ENCODE measurements at regions not wholly inside any gene's neighbourhood (a gene's known extent, or its start where the extent isn't known, plus 50 kb on each side); places are given as distances from the start of the nearest gene placed in this dataset.

DNA sequence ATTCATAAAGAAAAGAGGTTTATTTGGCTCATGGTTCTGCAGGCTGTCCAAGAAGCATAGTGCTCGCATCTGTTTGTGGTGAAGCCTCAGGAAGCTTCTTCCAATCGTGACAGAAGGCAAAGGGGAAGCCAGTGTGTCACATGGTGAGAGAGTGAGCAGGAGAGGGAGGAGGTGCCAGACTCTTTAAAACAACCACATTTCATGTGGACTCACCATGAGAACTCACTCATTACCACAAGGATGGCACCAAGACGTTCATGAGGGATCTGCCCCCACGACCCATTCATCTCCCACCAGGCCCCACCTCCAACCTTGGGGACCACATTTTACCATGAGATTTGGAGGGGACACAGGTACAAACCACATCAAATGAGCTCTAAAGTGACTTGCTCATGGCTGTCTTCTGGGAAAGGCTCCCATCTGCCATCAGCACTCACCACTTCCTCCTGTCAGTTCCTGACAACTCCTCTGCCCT lies 327.3 kb upstream of the TLE3 start:
- no peak overlapping the region for H3K4me2 ChIP-seq (ENCODE audit: insufficient read depth, insufficient read length, low read length)
- Mint-ChIP-seq H3K27me3 (ENCODE audit: low read depth) (peaks cover 3% of the 10 kb centered on the region), H3K4me1 (peaks cover 13% of the 10 kb centered on the region in 2 experiments), H3K4me3 (no peak overlapping the region), H3K27ac (no peak overlapping the region), H3K9me3 (peaks cover 0 to 7% of the 10 kb centered on the region in 2 experiments; a peak in 3 of 5 replicates), H3K36me3 (ENCODE audit: insufficient read depth in 1 of 3, low read depth in 3 of 3) (peaks cover 0 to 15% (median 0%) of the 10 kb centered on the region in 3 experiments; a peak in 2 of 7 replicates)
- peaks cover 4% of the 10 kb centered on the region; the same call in 1 of the 2 replicates for H3K4me1 ChIP-seq (ENCODE audit: insufficient read depth, low read length)
- no peak for TF ChIP-seq CTCF (conservative IDR thresholded peaks at IDR 0.05)
- no peak overlapping the region for H3K18ac ChIP-seq (ENCODE audit: insufficient read length, low read depth, low read length)
- H4K91ac ChIP-seq (ENCODE audit: insufficient read length, low read depth, low read length): no peak overlapping the region
- no peak overlapping the region for H3K14ac ChIP-seq (ENCODE audit: insufficient read depth, low read length)
- H3T11ph ChIP-seq (ENCODE audit: low read length): no peak overlapping the region
- H4K20me1 ChIP-seq (ENCODE audit: control insufficient read depth, insufficient read depth, insufficient read length): no peaks in the 10 kb centered on the region
- DNase-seq: no peak
- no peak overlapping the region for H2BK5ac ChIP-seq (ENCODE audit: insufficient read length, low read length)
- no peak overlapping the region for H3K23ac ChIP-seq (ENCODE audit: insufficient read length, low read depth, low read length)
- H4K8ac ChIP-seq (replicated peaks; ENCODE audit: insufficient read length, low read depth, low read length): no peak overlapping the region
- H3K79me1 ChIP-seq (ENCODE audit: insufficient read depth, low read depth, low read length, poor library complexity, severe bottlenecking): no peaks in the 10 kb centered on the region
- no peaks in the 10 kb centered on the region for H3K9me3 ChIP-seq (ENCODE audit: control insufficient read depth, low read depth, low read length)
- no peak overlapping the region for H4K5ac ChIP-seq (ENCODE audit: insufficient read length, low read depth, low read length)
- H3K56ac ChIP-seq (ENCODE audit: insufficient read length, low read depth, low read length): no peak overlapping the region
- H2BK12ac ChIP-seq (ENCODE audit: insufficient read length, low read depth, low read length): no peak overlapping the region
- no peak overlapping the region for H3K4ac ChIP-seq (ENCODE audit: low read depth, low read length)
- no peaks in the 10 kb centered on the region for H3K79me2 ChIP-seq (ENCODE audit: insufficient read depth, low read length)
- no CpG with 5 or more reads among the region's 4 CpGs for WGBS (ENCODE audit: extremely low coverage, insufficient read length, low lambda C conversion rate)
- H3K27me3 ChIP-seq (ENCODE audit: insufficient read depth, low read length): no peaks in the 10 kb centered on the region
- no peak overlapping the region for H3K9ac ChIP-seq (ENCODE audit: extremely low read depth, insufficient read length, low read length)
- no peak overlapping the region for H2BK20ac ChIP-seq (ENCODE audit: low read depth, low read length, poor library complexity, severe bottlenecking)
- H2AK5ac ChIP-seq (ENCODE audit: insufficient read length, low read length): no peak overlapping the region
- no peak overlapping the region for H2AFZ ChIP-seq (ENCODE audit: low read length)
- no peak overlapping the region for H3K27ac ChIP-seq (ENCODE audit: insufficient read length, low read depth, low read length)
- H2BK15ac ChIP-seq (ENCODE audit: low read depth, low read length): no peak overlapping the region
- H2BK120ac ChIP-seq (ENCODE audit: low read depth, low read length, poor library complexity, severe bottlenecking): no peak overlapping the region
- H3K23me2 ChIP-seq (ENCODE audit: insufficient read length, low read depth, low read length, poor library complexity, severe bottlenecking): no peaks in the 10 kb centered on the region
